WTC11 (cell line): ENCODE measurements at regions not wholly inside any gene's neighbourhood (a gene's known extent, or its start where the extent isn't known, plus 50 kb on each side); places are given as distances from the start of the nearest gene placed in this dataset.

Source experiments
- ATAC-seq: fragments of 200-7000 bp; cut with Tn5 transposase; 2 replicates; pipeline ENCODE4 v1.10.0; 2021; ENCODE audit warnings: mild to moderate bottlenecking, moderate library complexity
- CTCF ChIA-PET: fragments of 300-600 bp; sonication (Branson Sonifier 250); formaldehyde crosslinking; loops from one replicate; lab custom pipeline; 2021; ENCODE audit warnings: antibody characterized with exemption; lab: Charles Lee
- POLR2A ChIA-PET: fragments of 350-600 bp; sonication (Branson Sonifier 250); formaldehyde crosslinking; loops from one replicate; lab custom pipeline; 2021; ENCODE audit warnings: antibody characterized with exemption; lab: Charles Lee
- DNase-seq: peaks from one replicate; pipeline ENCODE4 v3.0.0; 2021; ENCODE audit warnings: low spot score
- H3K27ac Mint-ChIP-seq: 2 replicates; pipeline ENCODE4 v1.8.0; 2021; ENCODE audit warnings: mixed read lengths
- H3K27me3 Mint-ChIP-seq: 2 replicates; pipeline ENCODE4 v1.8.0; 2021; ENCODE audit warnings: low read depth, mild to moderate bottlenecking, moderate library complexity, mixed read lengths
- H3K36me3 Mint-ChIP-seq: 2 replicates; pipeline ENCODE4 v1.8.0; 2021; ENCODE audit warnings: mixed read lengths
- H3K4me1 Mint-ChIP-seq: 2 replicates; pipeline ENCODE4 v1.8.0; 2022; ENCODE audit warnings: mixed read lengths
- H3K4me3 Mint-ChIP-seq: 2 replicates; pipeline ENCODE4 v1.8.0; 2021; ENCODE audit warnings: mild to moderate bottlenecking, moderate library complexity, mixed read lengths
- H3K9me3 Mint-ChIP-seq: 2 replicates; pipeline ENCODE4 v1.8.0; 2021; ENCODE audit warnings: mixed read lengths
- ATF2 ChIP-seq: sonication (generic); formaldehyde crosslinking; IDR thresholded peaks from 2 replicates; pipeline ENCODE4 v1.8.1; 2022; ENCODE audit warnings: low read depth, missing genetic modification reagents, borderline replicate concordance
- ATF6 ChIP-seq: sonication (generic); formaldehyde crosslinking; IDR thresholded peaks from 2 replicates; pipeline ENCODE4 v1.8.1; 2023; ENCODE audit warnings: mild to moderate bottlenecking, missing genetic modification reagents
- CBFB ChIP-seq: sonication (generic); formaldehyde crosslinking; IDR thresholded peaks from 2 replicates; pipeline ENCODE4 v1.8.1; 2022; ENCODE audit warnings: mild to moderate bottlenecking, low read depth, missing genetic modification reagents
- CTCF ChIP-seq: fragments of 200-600 bp; IDR thresholded peaks from 2 replicates; pipeline ENCODE4 v1.8.0; 2022; ENCODE audit warnings: antibody characterized with exemption
- ETV6 ChIP-seq: sonication (generic); formaldehyde crosslinking; IDR thresholded peaks from 2 replicates; pipeline ENCODE4 v1.8.1; 2022; ENCODE audit warnings: mild to moderate bottlenecking, missing genetic modification reagents
- FOXK1 ChIP-seq: sonication (generic); formaldehyde crosslinking; IDR thresholded peaks from 2 replicates; pipeline ENCODE4 v1.8.0; 2022; ENCODE audit warnings: mild to moderate bottlenecking, moderate library complexity, missing genetic modification reagents
- FOXP1 ChIP-seq: sonication (generic); formaldehyde crosslinking; IDR thresholded peaks from 2 replicates; pipeline ENCODE4 v1.8.0; 2022; ENCODE audit warnings: missing genetic modification reagents, mild to moderate bottlenecking, moderate library complexity, borderline replicate concordance
- GTF2I ChIP-seq: fragments of 250-450 bp; sonication (Bioruptor Pico); conservative IDR thresholded peaks from 2 replicates; pipeline ENCODE4 v1.4.0; 2021; ENCODE audit warnings: mild to moderate bottlenecking
- HMGA2 ChIP-seq: fragments of 250-450 bp; sonication (Bioruptor Pico); IDR thresholded peaks from 2 replicates; pipeline ENCODE4 v1.4.0; 2021; ENCODE audit warnings: mild to moderate bottlenecking, moderate library complexity
- IRF1 ChIP-seq: sonication (generic); formaldehyde crosslinking; IDR thresholded peaks from 2 replicates; pipeline ENCODE4 v1.8.0; 2023; ENCODE audit warnings: missing genetic modification reagents
- JAZF1 ChIP-seq: fragments of 250-450 bp; sonication (Bioruptor Pico); IDR thresholded peaks from 2 replicates; pipeline ENCODE4 v1.9.0; 2021; ENCODE audit warnings: moderate library complexity, mild to moderate bottlenecking, inconsistent platforms
- MXD4 ChIP-seq: fragments of 250-450 bp; sonication (Bioruptor Pico); IDR thresholded peaks from 2 replicates; pipeline ENCODE4 v1.8.0; 2021; ENCODE audit warnings: mild to moderate bottlenecking, moderate library complexity, borderline replicate concordance
- NFE2L1 ChIP-seq: sonication (generic); formaldehyde crosslinking; IDR thresholded peaks from 2 replicates; pipeline ENCODE4 v1.8.1; 2023; ENCODE audit warnings: missing genetic modification reagents
- RELA ChIP-seq: sonication (generic); formaldehyde crosslinking; IDR thresholded peaks from 2 replicates; pipeline ENCODE4 v1.8.1; 2022; ENCODE audit warnings: missing genetic modification reagents, mild to moderate bottlenecking, borderline replicate concordance
- SOX15 ChIP-seq: fragments of 250-450 bp; sonication (Bioruptor Pico); IDR thresholded peaks from 2 replicates; pipeline ENCODE4 v1.9.0; 2021; ENCODE audit warnings: mild to moderate bottlenecking
- TEAD4 ChIP-seq: sonication (generic); formaldehyde crosslinking; IDR thresholded peaks from 2 replicates; pipeline ENCODE4 v1.8.0; 2022; ENCODE audit warnings: mild to moderate bottlenecking, missing genetic modification reagents
- USF1 ChIP-seq: sonication (generic); formaldehyde crosslinking; IDR thresholded peaks from 2 replicates; pipeline ENCODE4 v1.8.0; 2022; ENCODE audit warnings: mild to moderate bottlenecking, missing genetic modification reagents
- ZBTB21 ChIP-seq: sonication (generic); formaldehyde crosslinking; IDR thresholded peaks from 2 replicates; pipeline ENCODE4 v1.8.1; 2023; ENCODE audit warnings: mild to moderate bottlenecking, missing genetic modification reagents, borderline replicate concordance
- ZMAT4 ChIP-seq: fragments of 250-450 bp; sonication (Bioruptor Pico); IDR thresholded peaks from 2 replicates; pipeline ENCODE4 v1.9.0; 2021; ENCODE audit warnings: mild to moderate bottlenecking
- ZNF219 ChIP-seq: sonication (generic); formaldehyde crosslinking; IDR thresholded peaks from 2 replicates; pipeline ENCODE4 v1.8.0; 2023; ENCODE audit warnings: missing genetic modification reagents, mild to moderate bottlenecking, borderline replicate concordance
- ZNF232 ChIP-seq: sonication (generic); formaldehyde crosslinking; IDR thresholded peaks from 2 replicates; pipeline ENCODE4 v1.8.0; 2022; ENCODE audit warnings: mild to moderate bottlenecking, missing genetic modification reagents
- ZNF416 ChIP-seq: fragments of 250-450 bp; sonication (Bioruptor Pico); IDR thresholded peaks from 2 replicates; pipeline ENCODE4 v1.9.0; 2021; ENCODE audit warnings: mild to moderate bottlenecking, inconsistent platforms
- ZNF671 ChIP-seq: fragments of 250-450 bp; sonication (Bioruptor Pico); IDR thresholded peaks from 2 replicates; pipeline ENCODE4 v1.8.0; 2021; ENCODE audit warnings: mild to moderate bottlenecking
- TF ChIP-seq, protein P1 (sequence below): sonication (generic); formaldehyde crosslinking; IDR thresholded peaks from 2 replicates; pipeline ENCODE4 v1.8.1; 2023; ENCODE audit warnings: mild to moderate bottlenecking, missing genetic modification reagents, moderate library complexity
- TF ChIP-seq, protein P2 (sequence below): sonication (generic); formaldehyde crosslinking; IDR thresholded peaks from 2 replicates; pipeline ENCODE4 v1.8.1; 2022; ENCODE audit warnings: low read depth, mild to moderate bottlenecking, moderate library complexity, missing genetic modification reagents, borderline replicate concordance

GRCh38 chr16:54215471-54215870, 71.1 kb downstream of the IRX3 start:
- H3K27me3 Mint-ChIP-seq: no peaks in the 10 kb centered on the region
- ATAC-seq: no peak
- POLR2A ChIA-PET: no interaction called here

DNA sequence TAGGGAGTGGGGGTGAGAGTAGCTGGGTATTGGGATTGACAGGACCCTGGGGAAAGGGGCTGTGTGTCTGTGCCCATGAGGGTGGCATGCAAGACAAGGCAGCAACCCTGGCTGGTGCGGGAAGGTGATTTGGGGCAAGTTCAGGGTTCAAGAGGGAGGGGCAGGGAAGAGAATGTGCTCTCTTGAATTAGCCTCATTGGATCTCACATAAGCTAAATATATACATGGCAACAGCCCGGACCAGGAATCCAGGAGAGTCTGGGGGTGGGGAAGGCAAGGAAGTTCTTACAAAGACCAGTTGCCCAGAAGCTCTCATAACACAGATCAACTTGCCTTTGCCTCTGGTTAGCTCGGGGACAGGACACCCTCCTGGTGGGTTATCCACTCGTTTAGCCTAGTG, 73.3 kb downstream of the IRX3 start:
- H3K4me1 Mint-ChIP-seq: peaks cover 5% of the 10 kb centered on the region; the same call in 1 of the 2 replicates
- CTCF ChIA-PET: interaction anchor here (1.9 kb wide), 1 partner anchor 18 kb away, joined by 5 read pairs; no protein-coding TSS in a partner anchor
- H3K27me3 Mint-ChIP-seq: no peaks in the 10 kb centered on the region
- no peak overlapping the region for H3K4me3 Mint-ChIP-seq
- TF ChIP-seq ETV6 (CRISPR knock-in tag) (no peak), ZNF219 (CRISPR knock-in tag) (no peak), ZBTB21 (CRISPR knock-in tag) (no peak), FOXK1 (no peak), TEAD4 (CRISPR knock-in tag) (no peak), CTCF (no peak), NFE2L1 (CRISPR knock-in tag) (no peak), ZMAT4 (CRISPR knock-in tag) (no peak), ZNF671 (CRISPR knock-in tag) (no peak), CBFB (no peak), IRF1 (no peak), FOXP1 (no peak), ATF6 (CRISPR knock-in tag) (no peak), GTF2I (CRISPR knock-in tag) (no peak)
- TF ChIP-seq, protein P1, sequence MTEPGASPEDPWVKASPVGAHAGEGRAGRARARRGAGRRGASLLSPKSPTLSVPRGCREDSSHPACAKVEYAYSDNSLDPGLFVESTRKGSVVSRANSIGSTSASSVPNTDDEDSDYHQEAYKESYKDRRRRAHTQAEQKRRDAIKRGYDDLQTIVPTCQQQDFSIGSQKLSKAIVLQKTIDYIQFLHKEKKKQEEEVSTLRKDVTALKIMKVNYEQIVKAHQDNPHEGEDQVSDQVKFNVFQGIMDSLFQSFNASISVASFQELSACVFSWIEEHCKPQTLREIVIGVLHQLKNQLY (CRISPR knock-in tag): no peak
- ATAC-seq (no peak), DNase-seq (no peak)
- H3K9me3 Mint-ChIP-seq: no peaks in the 10 kb centered on the region
- POLR2A ChIA-PET: no interaction called here
- H3K36me3 Mint-ChIP-seq: no peaks in the 10 kb centered on the region
- no peak overlapping the region for H3K27ac Mint-ChIP-seq

More at GRCh38 chr16:54215471-54215870, 71.1 kb downstream of the IRX3 start:
- CTCF ChIA-PET: no interaction called here
- Mint-ChIP-seq H3K36me3 (no peaks in the 10 kb centered on the region), H3K4me1 (peaks cover 4% of the 10 kb centered on the region; the same call in 1 of the 2 replicates), H3K27ac (no peak overlapping the region), H3K4me3 (no peak overlapping the region), H3K9me3 (no peaks in the 10 kb centered on the region)
- no peak for DNase-seq
- TF ChIP-seq JAZF1 (CRISPR knock-in tag) (no peak), ATF2 (CRISPR knock-in tag) (no peak), USF1 (CRISPR knock-in tag) (no peak), ZNF416 (CRISPR knock-in tag) (no peak), RELA (CRISPR knock-in tag) (no peak), ZNF232 (CRISPR knock-in tag) (no peak), MXD4 (CRISPR knock-in tag) (no peak), HMGA2 (CRISPR knock-in tag) (no peak), SOX15 (CRISPR knock-in tag) (no peak)
- TF ChIP-seq, protein P2, sequence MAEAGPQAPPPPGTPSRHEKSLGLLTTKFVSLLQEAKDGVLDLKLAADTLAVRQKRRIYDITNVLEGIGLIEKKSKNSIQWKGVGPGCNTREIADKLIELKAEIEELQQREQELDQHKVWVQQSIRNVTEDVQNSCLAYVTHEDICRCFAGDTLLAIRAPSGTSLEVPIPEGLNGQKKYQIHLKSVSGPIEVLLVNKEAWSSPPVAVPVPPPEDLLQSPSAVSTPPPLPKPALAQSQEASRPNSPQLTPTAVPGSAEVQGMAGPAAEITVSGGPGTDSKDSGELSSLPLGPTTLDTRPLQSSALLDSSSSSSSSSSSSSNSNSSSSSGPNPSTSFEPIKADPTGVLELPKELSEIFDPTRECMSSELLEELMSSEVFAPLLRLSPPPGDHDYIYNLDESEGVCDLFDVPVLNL (CRISPR knock-in tag): no peak
